ENCODE measurements at regions not wholly inside any gene's neighbourhood (a gene's known extent, or its start where the extent isn't known, plus 50 kb on each side); places are given as distances from the start of the nearest gene placed in this dataset.
A peak's percentile ranks its signal among the peaks of the same experiment; 100 is the strongest.

DNA sequence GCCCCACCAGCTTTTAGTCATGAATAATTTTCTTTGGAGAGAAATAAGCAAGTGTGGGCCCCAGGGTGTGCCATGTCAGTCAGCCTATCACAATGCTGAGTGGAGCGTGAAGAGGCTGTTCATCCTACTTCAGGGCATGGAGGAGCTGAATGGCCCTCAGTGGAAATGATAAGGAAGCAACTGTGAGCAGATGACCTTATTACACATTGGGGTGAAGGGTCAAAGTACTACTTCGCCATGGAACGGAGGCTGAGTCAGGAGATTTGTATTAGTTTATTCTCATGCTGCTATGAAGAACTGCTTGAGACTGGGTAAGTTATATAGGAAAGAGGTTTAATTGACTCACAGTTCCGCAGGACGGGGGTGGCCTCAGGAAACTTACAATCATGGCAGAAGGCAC lies 231.0 kb upstream of the ADAMTS16 start:
- H3K4me3 ChIP-seq (ENCODE audit: control insufficient read depth, low read depth, low read length) = no peak overlapping the region
- no peak for DNase-seq (ENCODE audit: low read depth)
- TF ChIP-seq, protein P1, sequence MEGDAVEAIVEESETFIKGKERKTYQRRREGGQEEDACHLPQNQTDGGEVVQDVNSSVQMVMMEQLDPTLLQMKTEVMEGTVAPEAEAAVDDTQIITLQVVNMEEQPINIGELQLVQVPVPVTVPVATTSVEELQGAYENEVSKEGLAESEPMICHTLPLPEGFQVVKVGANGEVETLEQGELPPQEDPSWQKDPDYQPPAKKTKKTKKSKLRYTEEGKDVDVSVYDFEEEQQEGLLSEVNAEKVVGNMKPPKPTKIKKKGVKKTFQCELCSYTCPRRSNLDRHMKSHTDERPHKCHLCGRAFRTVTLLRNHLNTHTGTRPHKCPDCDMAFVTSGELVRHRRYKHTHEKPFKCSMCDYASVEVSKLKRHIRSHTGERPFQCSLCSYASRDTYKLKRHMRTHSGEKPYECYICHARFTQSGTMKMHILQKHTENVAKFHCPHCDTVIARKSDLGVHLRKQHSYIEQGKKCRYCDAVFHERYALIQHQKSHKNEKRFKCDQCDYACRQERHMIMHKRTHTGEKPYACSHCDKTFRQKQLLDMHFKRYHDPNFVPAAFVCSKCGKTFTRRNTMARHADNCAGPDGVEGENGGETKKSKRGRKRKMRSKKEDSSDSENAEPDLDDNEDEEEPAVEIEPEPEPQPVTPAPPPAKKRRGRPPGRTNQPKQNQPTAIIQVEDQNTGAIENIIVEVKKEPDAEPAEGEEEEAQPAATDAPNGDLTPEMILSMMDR (conservative IDR thresholded peaks at IDR 0.05; ENCODE audit: control insufficient read depth, insufficient read depth, low read depth, low read length) = no peak

DNA sequence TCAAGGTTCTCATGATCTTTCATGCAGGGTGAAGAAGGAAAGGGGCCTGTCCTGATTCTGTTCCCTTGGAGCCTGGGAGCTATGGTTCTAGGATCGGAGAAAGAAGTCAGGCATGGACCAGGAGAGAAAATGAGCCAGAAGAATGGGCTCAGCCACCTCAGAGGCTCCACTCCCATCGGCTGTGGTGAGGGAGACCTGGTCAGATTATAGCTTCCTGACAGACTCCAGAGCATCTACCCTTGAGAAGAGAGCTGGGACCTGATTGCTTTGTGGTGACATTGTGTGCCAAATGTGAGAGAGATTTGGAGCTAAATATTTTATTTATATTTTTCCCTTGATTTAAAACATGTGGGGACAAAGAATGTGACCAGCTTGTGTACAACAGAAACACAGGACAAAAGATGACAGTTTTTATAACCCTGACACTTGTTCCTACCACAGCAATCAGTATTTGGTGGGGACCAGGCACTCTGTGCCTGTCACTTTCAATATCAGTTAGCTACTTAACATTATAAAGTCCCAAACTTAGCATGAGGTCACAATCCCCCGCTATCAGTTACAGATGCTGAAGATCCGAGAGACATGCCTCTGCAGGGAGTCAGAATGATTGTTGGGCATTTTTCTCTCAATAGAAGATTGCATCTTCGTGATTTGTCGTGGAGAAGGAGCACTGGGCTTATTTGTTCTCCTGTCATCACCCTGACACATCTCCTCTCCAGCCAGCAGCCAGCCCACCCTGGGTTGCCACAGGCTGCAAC lies 228.3 kb upstream of the ADAMTS16 start:
- no peak overlapping the region for H3K4me3 ChIP-seq (ENCODE audit: control insufficient read depth, low read depth, low read length)
- TF ChIP-seq, protein P1 (conservative IDR thresholded peaks at IDR 0.05; ENCODE audit: control insufficient read depth, insufficient read depth, low read depth, low read length) = no peak
- no peak for DNase-seq (ENCODE audit: low read depth)

DNA sequence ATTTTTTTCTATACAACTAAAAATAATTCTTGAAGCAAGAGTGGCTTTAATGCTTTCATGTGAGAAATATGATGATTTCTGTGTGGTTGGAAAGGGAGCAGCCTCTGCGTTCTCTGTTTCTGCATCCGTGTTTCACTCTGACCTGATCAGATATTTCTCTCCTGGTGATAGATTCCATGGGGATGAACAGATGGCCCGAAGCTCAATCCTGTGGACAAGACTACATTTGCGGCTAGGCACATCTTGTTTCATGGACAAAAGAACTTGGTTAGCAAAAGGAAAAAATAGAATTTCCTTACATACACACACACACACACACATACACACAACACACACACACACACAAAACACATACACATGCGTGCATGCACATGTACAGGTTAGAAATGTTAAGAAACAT lies 218.2 kb upstream of the ADAMTS16 start:
- TF ChIP-seq, protein P1 (conservative IDR thresholded peaks at IDR 0.05; ENCODE audit: control insufficient read depth, insufficient read depth, low read depth, low read length) = no peak
- H3K4me3 ChIP-seq (ENCODE audit: control insufficient read depth, low read depth, low read length) = no peak overlapping the region
- no peak for DNase-seq (ENCODE audit: low read depth)

DNA sequence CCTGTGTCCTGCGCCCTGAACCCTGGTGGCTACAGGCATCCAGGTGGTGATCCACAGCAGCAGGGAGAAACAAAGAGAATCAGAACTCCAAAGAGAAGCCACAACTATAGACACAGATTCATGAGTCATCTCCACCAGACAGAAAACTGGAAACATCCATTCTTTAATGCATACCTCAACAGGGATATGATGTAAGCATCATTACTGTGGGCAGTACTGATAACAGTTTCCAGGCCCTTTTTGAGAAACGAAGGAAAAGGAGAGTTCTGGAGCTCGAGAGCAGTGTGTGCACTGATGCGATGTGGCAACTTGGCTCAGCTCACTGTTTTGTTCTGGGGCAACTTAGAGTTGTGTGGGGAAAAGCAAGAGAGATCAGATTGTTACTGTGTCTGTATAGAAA lies 215.6 kb upstream of the ADAMTS16 start:
- TF ChIP-seq, protein P1 (conservative IDR thresholded peaks at IDR 0.05; ENCODE audit: control insufficient read depth, insufficient read depth, low read depth, low read length) = no peak
- peak; percentile 8 for DNase-seq (ENCODE audit: low read depth)
- H3K4me3 ChIP-seq (ENCODE audit: control insufficient read depth, low read depth, low read length) = no peak overlapping the region

DNA sequence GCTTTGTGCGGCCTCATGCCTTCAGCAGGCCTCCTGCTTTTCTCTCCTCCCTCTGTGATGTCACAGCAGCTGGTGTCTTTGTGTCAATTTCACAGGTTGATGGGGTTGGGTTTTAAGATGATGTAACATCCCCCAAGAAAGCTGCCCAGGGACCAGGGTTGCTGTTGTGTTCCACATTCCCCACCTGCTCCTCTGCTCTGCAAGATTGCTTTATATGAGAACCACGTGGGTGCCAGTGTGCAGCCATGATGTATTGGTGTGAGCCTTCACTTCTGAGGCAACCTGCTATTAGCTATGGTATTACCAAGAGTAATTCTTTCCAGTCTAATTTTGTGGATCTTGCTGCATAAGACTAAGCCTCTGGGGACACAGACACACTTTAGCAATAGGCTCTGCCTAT lies 213.0 kb upstream of the ADAMTS16 start:
- no peak overlapping the region for H3K4me3 ChIP-seq (ENCODE audit: control insufficient read depth, low read depth, low read length)
- no peak for DNase-seq (ENCODE audit: low read depth)
- TF ChIP-seq, protein P1 (conservative IDR thresholded peaks at IDR 0.05; ENCODE audit: control insufficient read depth, insufficient read depth, low read depth, low read length) = no peak

DNA sequence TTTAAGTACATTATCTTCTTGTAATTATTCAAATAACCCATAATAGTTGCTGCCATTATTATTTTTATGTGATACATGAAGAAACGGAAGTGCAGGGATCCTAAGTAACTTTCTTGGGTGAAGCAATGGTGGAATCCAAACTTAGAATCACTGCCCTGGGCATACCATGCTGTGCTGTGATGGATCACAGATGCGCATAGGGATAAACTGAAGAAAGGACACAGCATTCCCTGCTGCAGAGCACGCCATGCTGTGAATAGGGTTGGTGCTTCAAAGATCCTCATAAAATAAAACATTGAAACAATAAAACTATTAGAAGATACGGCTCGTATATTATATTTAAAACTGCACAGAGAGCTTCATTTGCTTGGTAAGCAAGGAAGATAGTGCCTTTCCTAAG lies 211.7 kb upstream of the ADAMTS16 start:
- TF ChIP-seq, protein P1 (conservative IDR thresholded peaks at IDR 0.05; ENCODE audit: control insufficient read depth, insufficient read depth, low read depth, low read length) = no peak
- DNase-seq (ENCODE audit: low read depth) = no peak
- H3K4me3 ChIP-seq (ENCODE audit: control insufficient read depth, low read depth, low read length) = no peak overlapping the region
